ENCODE measurements at regions not wholly inside any gene's neighbourhood (a gene's known extent, or its start where the extent isn't known, plus 50 kb on each side); places are given as distances from the start of the nearest gene placed in this dataset.

- TF ChIP-seq CTCF (conservative IDR thresholded peaks at IDR 0.05; ENCODE audit: low read length) (no peak), EZH2phosphoT487 (IDR thresholded peaks at IDR 0.05; ENCODE audit: borderline replicate concordance, low read depth, low read length) (no peak)
Observed at GRCh38 chr1:201707027-201707426, 121.9 kb upstream of the IPO9 start.

All from OCI-LY7 (cell line).